GM12865 (cell line): ENCODE measurements at regions not wholly inside any gene's neighbourhood (a gene's known extent, or its start where the extent isn't known, plus 50 kb on each side); places are given as distances from the start of the nearest gene placed in this dataset.

Experiments
- DNase-seq: peaks from one replicate; pipeline ENCODE4 v3.0.0; 2010; ENCODE audit warnings: low read depth
- H3K4me3 ChIP-seq: 2 replicates; pipeline ENCODE4 v1.5.1; 2011; ENCODE audit warnings: mild to moderate bottlenecking, low read depth, low read length, control low read depth
- TF ChIP-seq, protein P1 (sequence below): IDR thresholded peaks from 2 replicates; pipeline ENCODE4 v1.5.1; 2011; ENCODE audit warnings: low read length, control low read depth, low read depth, inconsistent platforms; ENCODE audit not compliant: insufficient read depth; ENCODE audit errors: missing control alignments

DNA sequence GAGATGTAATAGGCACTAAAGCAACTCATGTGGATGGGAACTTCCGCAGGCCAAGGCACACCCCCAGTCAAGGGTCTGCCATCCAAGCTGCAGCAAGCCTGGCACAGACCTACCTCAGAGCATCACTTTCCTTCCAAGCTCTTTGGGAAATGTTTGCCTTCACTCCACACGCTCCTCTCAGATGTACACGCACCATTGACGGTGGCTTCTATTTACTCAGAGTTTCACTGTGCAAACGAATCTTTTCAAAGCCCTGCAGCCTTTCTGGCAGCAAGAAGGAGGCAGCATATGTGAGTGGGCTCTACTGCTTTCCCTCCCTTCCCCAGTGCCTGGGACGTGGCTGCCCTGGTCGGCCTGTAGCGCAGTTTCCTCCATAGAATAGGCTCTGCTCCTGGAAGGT is 60.9 kb upstream of the USP47 start:
- no peak for DNase-seq
- H3K4me3 ChIP-seq = no peak overlapping the region
- TF ChIP-seq, protein P1, sequence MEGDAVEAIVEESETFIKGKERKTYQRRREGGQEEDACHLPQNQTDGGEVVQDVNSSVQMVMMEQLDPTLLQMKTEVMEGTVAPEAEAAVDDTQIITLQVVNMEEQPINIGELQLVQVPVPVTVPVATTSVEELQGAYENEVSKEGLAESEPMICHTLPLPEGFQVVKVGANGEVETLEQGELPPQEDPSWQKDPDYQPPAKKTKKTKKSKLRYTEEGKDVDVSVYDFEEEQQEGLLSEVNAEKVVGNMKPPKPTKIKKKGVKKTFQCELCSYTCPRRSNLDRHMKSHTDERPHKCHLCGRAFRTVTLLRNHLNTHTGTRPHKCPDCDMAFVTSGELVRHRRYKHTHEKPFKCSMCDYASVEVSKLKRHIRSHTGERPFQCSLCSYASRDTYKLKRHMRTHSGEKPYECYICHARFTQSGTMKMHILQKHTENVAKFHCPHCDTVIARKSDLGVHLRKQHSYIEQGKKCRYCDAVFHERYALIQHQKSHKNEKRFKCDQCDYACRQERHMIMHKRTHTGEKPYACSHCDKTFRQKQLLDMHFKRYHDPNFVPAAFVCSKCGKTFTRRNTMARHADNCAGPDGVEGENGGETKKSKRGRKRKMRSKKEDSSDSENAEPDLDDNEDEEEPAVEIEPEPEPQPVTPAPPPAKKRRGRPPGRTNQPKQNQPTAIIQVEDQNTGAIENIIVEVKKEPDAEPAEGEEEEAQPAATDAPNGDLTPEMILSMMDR = no peak

DNA sequence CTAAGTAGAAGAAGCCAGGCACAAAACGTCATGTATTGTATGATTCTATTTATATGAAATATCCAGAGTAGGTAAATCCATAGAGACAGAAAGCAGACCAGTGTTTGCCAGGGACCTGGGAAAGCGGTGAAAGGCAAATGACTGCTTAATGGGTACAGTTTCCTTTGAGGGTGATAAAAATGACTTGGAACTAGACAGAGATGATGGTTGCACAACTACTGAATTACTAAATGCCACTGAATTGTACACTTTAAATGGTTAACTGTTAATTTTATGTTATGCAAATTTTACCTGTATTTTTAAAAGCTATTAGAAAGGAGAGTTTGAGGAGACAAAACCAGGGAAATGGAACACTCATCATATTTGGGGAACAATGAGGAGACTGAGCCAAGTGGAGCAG is 61.8 kb upstream of the USP47 start:
- no peak overlapping the region for H3K4me3 ChIP-seq
- TF ChIP-seq, protein P1 = no peak
- DNase-seq = no peak

DNA sequence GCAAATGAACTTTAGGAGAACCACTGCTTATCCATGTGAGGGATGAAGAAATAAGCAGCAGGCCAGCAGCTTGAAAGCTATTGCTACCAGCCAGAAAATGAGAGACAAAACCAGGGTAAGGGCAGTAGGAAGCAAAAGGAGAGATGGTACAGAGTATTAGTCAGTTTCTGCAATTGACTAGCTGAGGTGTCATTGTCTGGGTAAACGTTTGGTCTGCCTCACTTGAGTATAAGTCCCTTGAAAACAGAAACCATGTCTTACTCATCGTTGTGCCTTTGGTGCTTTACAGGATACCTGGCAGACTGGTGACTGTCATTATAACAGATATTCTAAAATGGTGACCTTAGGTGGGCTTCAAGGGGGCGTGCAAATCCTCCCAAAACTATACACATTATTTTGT is 63.9 kb upstream of the USP47 start:
- H3K4me3 ChIP-seq = no peak overlapping the region
- TF ChIP-seq, protein P1 = no peak
- DNase-seq = no peak

DNA sequence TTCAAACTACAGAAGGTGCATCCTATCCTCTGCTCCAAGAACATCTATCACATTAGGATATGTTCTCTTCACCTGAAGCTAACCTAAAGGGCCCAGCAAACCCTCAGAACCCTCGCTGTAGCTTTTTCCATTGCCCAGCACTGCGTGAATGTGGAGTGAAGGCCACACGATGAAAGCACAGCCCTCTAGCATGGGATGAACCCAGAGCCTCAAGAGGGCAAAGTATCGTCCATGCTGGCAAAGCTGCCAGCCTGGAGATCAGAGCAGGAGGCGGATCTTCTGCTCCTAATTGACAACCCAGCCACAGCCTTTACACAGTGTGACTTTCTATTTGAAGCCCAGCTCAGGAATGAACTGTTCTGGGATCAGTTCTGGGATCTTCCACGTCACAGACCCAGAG is 65.1 kb upstream of the USP47 start:
- TF ChIP-seq, protein P1 = no peak
- H3K4me3 ChIP-seq = no peak overlapping the region
- no peak for DNase-seq

DNA sequence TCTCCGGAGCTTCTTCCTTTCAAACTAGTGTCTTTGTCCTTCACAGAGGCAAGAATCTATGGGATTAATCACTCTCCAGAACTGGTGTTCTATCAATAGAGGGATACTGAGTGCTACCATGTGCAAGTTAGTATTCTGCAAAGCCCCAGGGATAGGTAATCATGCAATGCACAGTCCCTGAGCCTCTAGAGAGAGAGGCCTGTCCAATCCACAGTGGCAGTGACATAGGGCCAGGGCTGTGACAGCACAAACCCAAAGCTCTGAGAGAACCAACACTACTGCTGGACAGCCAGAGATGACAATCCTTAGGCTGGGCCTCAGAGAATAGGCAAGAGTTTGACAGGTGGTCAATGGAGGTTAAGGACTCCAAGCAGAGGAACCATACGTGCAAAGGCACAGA is 66.8 kb upstream of the USP47 start:
- TF ChIP-seq, protein P1 = no peak
- H3K4me3 ChIP-seq = no peak overlapping the region

DNA sequence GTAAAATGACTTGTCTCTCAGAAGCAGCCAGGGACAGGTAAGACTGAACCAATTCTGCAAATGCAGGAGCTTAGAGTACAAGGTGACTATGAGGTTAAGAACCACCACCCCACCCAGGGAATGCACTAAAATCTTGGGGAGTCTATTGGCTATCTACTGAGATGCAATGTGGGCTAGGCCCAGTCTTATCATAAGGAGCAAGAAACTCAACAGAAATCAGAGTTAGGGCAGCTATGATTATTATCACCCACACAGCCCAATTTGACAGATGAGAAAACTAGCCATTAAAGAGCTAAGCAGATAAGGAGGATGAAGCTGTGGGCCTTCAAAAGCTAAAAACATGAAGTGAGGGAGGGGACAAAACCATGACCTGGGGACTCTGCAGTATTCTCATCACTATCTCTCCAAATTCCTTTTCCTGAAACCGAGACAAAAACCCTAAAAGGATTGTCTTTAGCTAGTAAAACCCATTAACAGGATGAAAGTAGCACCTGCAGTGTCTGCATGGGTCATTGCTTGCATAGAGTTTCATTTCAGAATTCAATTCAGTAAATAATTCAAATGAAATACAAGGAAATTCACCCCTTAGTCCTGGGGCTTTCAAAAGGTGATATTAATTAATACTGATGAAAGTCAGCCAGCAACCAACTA is 68.8 kb upstream of the USP47 start:
- TF ChIP-seq, protein P1 = no peak
- no peak for DNase-seq
- H3K4me3 ChIP-seq = no peak overlapping the region

More for the DNA sequence above, 66.8 kb upstream of the USP47 start:
- DNase-seq = no peak

DNA sequence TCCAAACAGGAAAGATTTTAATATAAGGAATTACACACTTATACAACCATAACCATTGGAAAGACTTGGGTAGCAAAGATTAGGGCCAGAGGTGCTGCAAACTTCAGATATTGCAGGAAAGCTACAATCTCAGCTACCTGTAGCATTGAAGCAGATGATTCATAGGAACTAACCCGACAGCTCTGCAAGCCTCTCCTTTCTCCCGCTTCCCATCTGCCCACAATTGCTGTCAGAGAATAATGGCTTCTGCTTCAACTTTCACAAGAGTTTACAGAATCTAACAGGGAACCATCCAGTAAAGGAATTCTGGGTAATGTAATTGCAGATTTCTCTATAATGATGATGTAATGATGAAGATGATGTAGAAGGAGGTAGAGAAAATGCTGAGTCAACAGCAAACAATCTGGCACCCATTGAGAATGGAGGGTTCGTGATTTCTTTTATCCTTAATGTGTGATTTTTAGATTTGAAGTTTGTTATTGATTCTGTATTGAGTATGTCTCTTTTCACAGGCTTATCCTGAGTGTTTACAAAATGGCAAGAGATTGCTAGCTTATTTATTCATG is 70.8 kb upstream of the USP47 start:
- no peak overlapping the region for H3K4me3 ChIP-seq
- TF ChIP-seq, protein P1 = no peak
- no peak for DNase-seq
